ENCODE measurements at regions not wholly inside any gene's neighbourhood (a gene's known extent, or its start where the extent isn't known, plus 50 kb on each side); places are given as distances from the start of the nearest gene placed in this dataset.

GRCh38 chr21:31471865-31472264, 127.8 kb upstream of the TIAM1 start:
- DNase-seq (no peak), ATAC-seq (no peak)
- no peak overlapping the region for H3K27ac ChIP-seq
- no peak overlapping the region for H3K4me3 ChIP-seq
- no peaks in the 10 kb centered on the region for H3K4me1 ChIP-seq
- intact Hi-C loops (cut with DNase I) = no loop called here
- H3K27me3 ChIP-seq = no peaks in the 10 kb centered on the region
- H3K9me3 ChIP-seq = no peaks in the 10 kb centered on the region
- no peaks in the 10 kb centered on the region for H3K36me3 ChIP-seq
- 90 to 95% (median 92%) methylated on average over 4 of the region's 4 CpGs for WGBS, 4 donors
- TF ChIP-seq CTCF (IDR thresholded peaks at IDR 0.05) (no peak), POLR2A (IDR thresholded peaks at IDR 0.05) (no peak)

GRCh38 chr21:31470896-31471694, 127.0 kb upstream of the TIAM1 start:
- H3K27me3 ChIP-seq = no peaks in the 10 kb centered on the region

GRCh38 chr21:31460980-31461379, 116.9 kb upstream of the TIAM1 start:
- Histone ChIP-seq H3K36me3 (no peaks in the 10 kb centered on the region), H3K27ac (no peak overlapping the region), H3K27me3 (no peaks in the 10 kb centered on the region), H3K4me1 (no peaks in the 10 kb centered on the region), H3K9me3 (no peaks in the 10 kb centered on the region), H3K4me3 (no peak overlapping the region)
- WGBS, 4 donors = 88 to 93% (median 91%) methylated on average over 10 of the region's 10 CpGs
- ATAC-seq = no peak
- no peak for DNase-seq
- intact Hi-C loops (cut with DNase I) = loop anchor here in 2 of 10 donors (10.0 kb wide), 2 partner anchors 56 to 64 kb away; no protein-coding TSS in a partner anchor
- TF ChIP-seq POLR2A (IDR thresholded peaks at IDR 0.05) (no peak), CTCF (IDR thresholded peaks at IDR 0.05) (no peak)

More at GRCh38 chr21:31470896-31471694, 127.0 kb upstream of the TIAM1 start:
- TF ChIP-seq POLR2A (IDR thresholded peaks at IDR 0.05) = no peak
- TF ChIP-seq CTCF (IDR thresholded peaks at IDR 0.05) = no peak
- Histone ChIP-seq H3K4me3 (no peak overlapping the region), H3K27ac (no peak overlapping the region), H3K36me3 (no peaks in the 10 kb centered on the region), H3K4me1 (no peaks in the 10 kb centered on the region), H3K9me3 (no peaks in the 10 kb centered on the region)
- intact Hi-C loops (cut with DNase I) = no loop called here
- WGBS, 4 donors = 44 to 56% (median 46%) methylated on average over 12 to 19 of the region's 19 CpGs
- DNase-seq (no peak), ATAC-seq (no peak)

GRCh38 chr21:31459457-31459856, 115.4 kb upstream of the TIAM1 start:
- no peak overlapping the region for H3K27ac ChIP-seq
- 72 to 77% (median 73%) methylated on average over 3 of the region's 3 CpGs for WGBS, 4 donors
- no peaks in the 10 kb centered on the region for H3K9me3 ChIP-seq
- H3K36me3 ChIP-seq = no peaks in the 10 kb centered on the region
- H3K27me3 ChIP-seq = no peaks in the 10 kb centered on the region
- intact Hi-C loops (cut with DNase I) = no loop called here
- DNase-seq (no peak), ATAC-seq (no peak)
- H3K4me1 ChIP-seq = no peaks in the 10 kb centered on the region
- H3K4me3 ChIP-seq = no peak overlapping the region
- peak in 1 of 12 donors; percentile 27 for TF ChIP-seq CTCF (IDR thresholded peaks at IDR 0.05)
- no peak for TF ChIP-seq POLR2A (IDR thresholded peaks at IDR 0.05)
